PC-3 (cell line): ENCODE measurements at regions not wholly inside any gene's neighbourhood (a gene's known extent, or its start where the extent isn't known, plus 50 kb on each side); places are given as distances from the start of the nearest gene placed in this dataset.

ENCODE experiments used
- ATAC-seq: fragments of 200-7000 bp; cut with Tn5 transposase; 2 replicates; pipeline ENCODE4 v1.9.1; 2020; ENCODE audit warnings: mild to moderate bottlenecking, moderate library complexity
- BruUV-seq: library from RNA; stranded (reverse); fragments of 400-500 nt; replicated peaks from 2 replicates; lab custom pipeline; 2021; lab: Mats Ljungman, UMichigan
- CTCF ChIA-PET: fragments of 300-600 bp; sonication (Branson Sonifier 250); formaldehyde crosslinking; loops from one replicate; lab custom pipeline; 2022; ENCODE audit warnings: antibody characterized with exemption; lab: Charles Lee
- POLR2A ChIA-PET: fragments of 300-600 bp; sonication (Branson Sonifier 250); formaldehyde crosslinking; loops from one replicate; lab custom pipeline; 2022; ENCODE audit warnings: antibody characterized with exemption; ENCODE audit not compliant: unreplicated experiment; lab: Charles Lee
- DNase-seq: peaks from one replicate; pipeline ENCODE4 v3.0.0-alpha.2; 2015
- H2AFZ ChIP-seq: fragments of 300-600 bp; sonication (generic); 2 replicates; pipeline ENCODE4 v1.6.0; 2016; ENCODE audit warnings: antibody characterized with exemption, low read length
- H3F3A ChIP-seq: fragments of 300-600 bp; sonication (generic); one replicate; pipeline ENCODE4 v1.6.0; 2017; ENCODE audit warnings: antibody characterized with exemption, low read length, control low read depth, mild to moderate bottlenecking; ENCODE audit not compliant: unreplicated experiment
- H3K27ac ChIP-seq: fragments of 300-600 bp; sonication (generic); 2 replicates; pipeline ENCODE4 v1.5.1; 2016; ENCODE audit warnings: mild to moderate bottlenecking, low read length
- H3K27me3 ChIP-seq: fragments of 300-600 bp; sonication (generic); 2 replicates; pipeline ENCODE4 v1.6.1; 2016; ENCODE audit warnings: low read length, mixed read lengths
- H3K36me3 ChIP-seq: fragments of 300-600 bp; sonication (generic); 2 replicates; pipeline ENCODE4 v1.6.1; 2016; ENCODE audit warnings: low read depth, mixed run types, low read length, mixed read lengths
- H3K4me1 ChIP-seq: fragments of 300-600 bp; sonication (generic); 2 replicates; pipeline ENCODE4 v1.5.1; 2016; ENCODE audit warnings: low read length; ENCODE audit not compliant: insufficient read depth
- H3K4me2 ChIP-seq: fragments of 300-600 bp; sonication (generic); 2 replicates; pipeline ENCODE4 v1.6.0; 2016; ENCODE audit warnings: low read length
- H3K4me3 ChIP-seq: fragments of 300-600 bp; sonication (generic); 2 replicates; pipeline ENCODE4 v1.5.1; 2016; ENCODE audit warnings: mild to moderate bottlenecking, low read length, mixed read lengths
- H3K79me2 ChIP-seq: fragments of 300-600 bp; sonication (generic); 2 replicates; pipeline ENCODE4 v1.6.1; 2017; ENCODE audit warnings: low read length, mixed read lengths
- H3K9ac ChIP-seq: fragments of 300-600 bp; sonication (generic); 2 replicates; pipeline ENCODE4 v1.6.0; 2016; ENCODE audit warnings: mild to moderate bottlenecking, low read length
- H3K9me2 ChIP-seq: fragments of 300-600 bp; sonication (generic); replicated peaks from 2 replicates; pipeline ENCODE4 v1.6.1; 2016; ENCODE audit warnings: mixed run types, low read length, mixed read lengths
- H3K9me3 ChIP-seq: fragments of 300-600 bp; sonication (generic); 2 replicates; pipeline ENCODE4 v1.6.1; 2016; ENCODE audit warnings: low read length, mixed read lengths
- H4K20me1 ChIP-seq: fragments of 300-600 bp; sonication (generic); 2 replicates; pipeline ENCODE4 v1.6.1; 2016; ENCODE audit warnings: low read length, mixed read lengths
- CTCF ChIP-seq: fragments of 300-600 bp; sonication (generic); conservative IDR thresholded peaks from 2 replicates; pipeline ENCODE4 v1.5.1; 2017; ENCODE audit warnings: antibody characterized with exemption, low read depth, mild to moderate bottlenecking, low read length
- EZH2 ChIP-seq: fragments of 300-600 bp; sonication (generic); IDR thresholded peaks from one replicate; pipeline ENCODE4 v1.6.1; 2017; ENCODE audit warnings: antibody characterized with exemption, mild to moderate bottlenecking, low read length; ENCODE audit not compliant: unreplicated experiment
- EZH2phosphoT487 ChIP-seq: fragments of 300-600 bp; sonication (generic); IDR thresholded peaks from 2 replicates; pipeline ENCODE4 v1.6.1; 2018; ENCODE audit warnings: mild to moderate bottlenecking, antibody characterized with exemption, low read length, borderline replicate concordance
- intact Hi-C: fragments of 100-400 bp; cut with micrococcal nuclease; formaldehyde crosslinking; loops from 2 replicates; pipeline ENCODE4 v1.9.0; 2023

- no peaks in the 10 kb centered on the region for H3F3A ChIP-seq
- H4K20me1 ChIP-seq: no peaks in the 10 kb centered on the region
- no peak overlapping the region for H3K27ac ChIP-seq
- no peak overlapping the region for H3K4me2 ChIP-seq
- no peak overlapping the region for H3K9ac ChIP-seq
- H3K27me3 ChIP-seq: peaks cover 65% of the 10 kb centered on the region
- H3K9me2 ChIP-seq: no peaks in the 10 kb centered on the region
- no peak for ATAC-seq
- ChIA-PET CTCF (no interaction called here), POLR2A (no interaction called here)
- no peak overlapping the region for H3K4me3 ChIP-seq
- H3K4me1 ChIP-seq: no peaks in the 10 kb centered on the region
- no peaks in the 10 kb centered on the region for H3K9me3 ChIP-seq
- no peak for TF ChIP-seq CTCF
- TF ChIP-seq EZH2: no peak
- no peak for TF ChIP-seq EZH2phosphoT487
- DNase-seq: no peak
- intact Hi-C loops: no loop called here
- H3K36me3 ChIP-seq: no peaks in the 10 kb centered on the region
- H3K79me2 ChIP-seq: no peaks in the 10 kb centered on the region
- H2AFZ ChIP-seq: no peak overlapping the region
- no TSS peak for BruUV-seq
Measured at GRCh38 chr15:68518785-68519430, 59.9 kb upstream of the CORO2B start.

- intact Hi-C loops: no loop called here
- Histone ChIP-seq H3K9me3 (no peaks in the 10 kb centered on the region), H2AFZ (no peak overlapping the region), H4K20me1 (no peaks in the 10 kb centered on the region), H3K27ac (no peak overlapping the region), H3F3A (no peaks in the 10 kb centered on the region), H3K27me3 (peaks cover 49% of the 10 kb centered on the region), H3K9me2 (no peaks in the 10 kb centered on the region), H3K4me2 (no peak overlapping the region), H3K4me3 (no peak overlapping the region), H3K4me1 (0 out of 2 replicates have a peak, but pooled peaks cover 7% of the 10 kb centered on the region), H3K9ac (no peak overlapping the region), H3K79me2 (no peaks in the 10 kb centered on the region), H3K36me3 (no peaks in the 10 kb centered on the region)
- TF ChIP-seq EZH2 (no peak), CTCF (no peak), EZH2phosphoT487 (no peak)
- ChIA-PET POLR2A (no interaction called here), CTCF (no interaction called here)
- BruUV-seq: no TSS peak
- DNase-seq: no peak
- ATAC-seq: no peak
Measured at GRCh38 chr15:68524753-68525584, 53.8 kb upstream of the CORO2B start.

- CTCF ChIA-PET: no interaction called here
- Histone ChIP-seq H4K20me1 (no peaks in the 10 kb centered on the region), H3K4me1 (0 out of 2 replicates have a peak, but pooled peaks cover 7% of the 10 kb centered on the region), H3K36me3 (no peaks in the 10 kb centered on the region), H2AFZ (no peak overlapping the region), H3K9me3 (no peaks in the 10 kb centered on the region), H3K79me2 (no peaks in the 10 kb centered on the region), H3K27ac (no peak overlapping the region), H3K27me3 (peaks cover 42% of the 10 kb centered on the region), H3K9ac (no peak overlapping the region), H3K9me2 (no peaks in the 10 kb centered on the region), H3K4me2 (no peak overlapping the region), H3K4me3 (no peak overlapping the region), H3F3A (no peaks in the 10 kb centered on the region)
- no TSS peak for BruUV-seq
- ATAC-seq (no peak), DNase-seq (no peak)
- no peak for TF ChIP-seq EZH2
- TF ChIP-seq CTCF: no peak
- TF ChIP-seq EZH2phosphoT487: no peak
- intact Hi-C loops: no loop called here
- POLR2A ChIA-PET: no interaction called here
Measured at GRCh38 chr15:68525815-68526214, 53.0 kb upstream of the CORO2B start.
